H1 (cell line): ENCODE measurements at regions not wholly inside any gene's neighbourhood (a gene's known extent, or its start where the extent isn't known, plus 50 kb on each side); places are given as distances from the start of the nearest gene placed in this dataset.

Experiments
- CTCF ChIA-PET: fragments of 300-600 bp; sonication (Branson Sonifier 250); formaldehyde crosslinking; loops from one replicate; lab custom pipeline; 2021; ENCODE audit not compliant: partially characterized antibody; lab: Charles Lee
- POLR2A ChIA-PET: fragments of 300-600 bp; sonication (Branson Sonifier 250); formaldehyde crosslinking; loops from one replicate; lab custom pipeline; 2021; ENCODE audit warnings: inconsistent platforms; ENCODE audit not compliant: partially characterized antibody; lab: Charles Lee
- DNase-seq, 2 experiments: peaks; one replicate each; pipeline versions ENCODE4 v3.0.0 to v3.0.0-alpha.2; 2010 to 2022; ENCODE audit warnings: low spot score in 2 of 2, low read depth in 1 of 2, mixed read lengths in 1 of 2
- FAIRE-seq: peaks from 2 replicates; lab custom pipeline; 2011; peaks lifted over from hg19 to GRCh38; lab: Jason Lieb, UNC
- H2AFZ ChIP-seq: 2 replicates; pipeline ENCODE4 v1.8.1; 2012; ENCODE audit warnings: low read length, inconsistent platforms
- H2AK5ac ChIP-seq: 2 replicates; pipeline ENCODE4 v1.6.1; 2013; ENCODE audit warnings: low read depth, low read length
- H2BK120ac ChIP-seq: replicated peaks from 2 replicates; pipeline ENCODE3; 2013; ENCODE audit warnings: low read depth, low read length, inconsistent platforms
- H2BK12ac ChIP-seq: 2 replicates; pipeline ENCODE4 v1.6.1; 2013; ENCODE audit warnings: low read depth, low read length
- H2BK15ac ChIP-seq: 2 replicates; pipeline ENCODE4 v1.6.1; 2013; ENCODE audit warnings: low read length
- H2BK20ac ChIP-seq: 2 replicates; pipeline ENCODE4 v1.6.1; 2013; ENCODE audit warnings: low read length
- H2BK5ac ChIP-seq: 2 replicates; pipeline ENCODE4 v1.6.1; 2013; ENCODE audit warnings: low read depth, low read length
- H3K14ac ChIP-seq: 2 replicates; pipeline ENCODE4 v1.6.1; 2013; ENCODE audit warnings: inconsistent platforms; ENCODE audit not compliant: insufficient read length
- H3K18ac ChIP-seq: 2 replicates; pipeline ENCODE4 v1.6.1; 2013; ENCODE audit warnings: low read length; ENCODE audit errors: extremely low read depth
- H3K23ac ChIP-seq: 2 replicates; pipeline ENCODE4 v1.6.1; 2013; ENCODE audit warnings: inconsistent platforms; ENCODE audit not compliant: insufficient read length
- H3K23me2 ChIP-seq: 2 replicates; pipeline ENCODE4 v1.6.1; 2013; ENCODE audit warnings: low read depth, low read length
- H3K27ac ChIP-seq: 2 replicates; pipeline ENCODE4 v1.6.1; 2011; ENCODE audit warnings: low read depth, low read length, inconsistent platforms
- H3K27me3 ChIP-seq, 4 experiments: replicated peaks in 1 of 4; 1 replicate in 1 of 4; 2 replicates in 3 of 4; pipeline versions ENCODE4 v1.6.1 to v1.8.1; 2011 to 2013; ENCODE audit warnings: low read length in 3 of 4, mild to moderate bottlenecking in 3 of 4, inconsistent platforms in 2 of 4, mixed read lengths in 2 of 4, moderate library complexity in 1 of 4; ENCODE audit not compliant: control insufficient read depth in 3 of 4, insufficient read depth in 3 of 4; ENCODE audit errors: extremely low read depth in 1 of 4
- H3K36me3 ChIP-seq, 4 experiments: 2 replicates each; pipeline versions ENCODE4 v1.6.1 to v1.8.1; 2011 to 2013; ENCODE audit warnings: mild to moderate bottlenecking in 4 of 4, low read length in 3 of 4, moderate library complexity in 2 of 4, control low read depth in 1 of 4, inconsistent platforms in 1 of 4; ENCODE audit not compliant: insufficient read depth in 4 of 4, control insufficient read depth in 2 of 4
- H3K4ac ChIP-seq: replicated peaks from 2 replicates; pipeline ENCODE3; 2013; ENCODE audit warnings: low read length, low read depth, mixed read lengths, inconsistent platforms; ENCODE audit not compliant: insufficient read length
- H3K4me1 ChIP-seq, 4 experiments: replicated peaks in 1 of 4; 1 replicate in 1 of 4; 2 replicates in 3 of 4; pipeline versions ENCODE4 v1.6.1 to v1.8.1; 2011 to 2013; ENCODE audit warnings: low read length in 3 of 4, inconsistent platforms in 2 of 4, mixed read lengths in 1 of 4; ENCODE audit not compliant: insufficient read depth in 4 of 4, control insufficient read depth in 3 of 4
- H3K4me2 ChIP-seq, 2 experiments: 2 replicates each; pipeline versions ENCODE4 v1.6.1 to v1.8.1; 2011 to 2013; ENCODE audit warnings: low read depth in 2 of 2, low read length in 2 of 2, control low read depth in 1 of 2, inconsistent platforms in 1 of 2, mild to moderate bottlenecking in 1 of 2; ENCODE audit not compliant: insufficient read depth in 1 of 2
- H3K4me3 ChIP-seq, 4 experiments: fragments of 200-600, 300-600 bp in 1 of 4; sonication (generic), shearing (Covaris generic), sonication (Bioruptor Twin) in 1 of 4; 2 replicates each; pipeline versions ENCODE4 v1.5.1 to v1.8.1; 2011 to 2016; ENCODE audit warnings: low read length in 4 of 4, low read depth in 3 of 4, control low read depth in 2 of 4, inconsistent platforms in 2 of 4, mild to moderate bottlenecking in 2 of 4, mixed read lengths in 1 of 4, moderate library complexity in 1 of 4; ENCODE audit not compliant: insufficient read depth in 2 of 4; ENCODE audit errors: extremely low read depth in 1 of 4
- H3K56ac ChIP-seq: replicated peaks from 2 replicates; pipeline ENCODE3; 2013; ENCODE audit warnings: low read depth, mild to moderate bottlenecking, mixed read lengths, low read length, inconsistent platforms; ENCODE audit not compliant: insufficient read length
- H3K79me1 ChIP-seq: 2 replicates; pipeline ENCODE4 v1.6.1; 2013; ENCODE audit warnings: low read depth, low read length, control low read depth
- H3K79me2 ChIP-seq, 2 experiments: 2 replicates each; pipeline versions ENCODE4 v1.6.1 to v1.8.1; 2012 to 2013; ENCODE audit warnings: low read length in 2 of 2, mild to moderate bottlenecking in 2 of 2, inconsistent platforms in 1 of 2; ENCODE audit not compliant: insufficient read depth in 2 of 2, control insufficient read depth in 1 of 2
- H3K9ac ChIP-seq, 4 experiments: replicated peaks in 1 of 4; 1 replicate in 1 of 4; 2 replicates in 3 of 4; pipeline versions ENCODE4 v1.6.1 to v1.8.1; 2011 to 2013; ENCODE audit warnings: low read depth in 3 of 4, low read length in 3 of 4, control low read depth in 2 of 4, mild to moderate bottlenecking in 2 of 4, moderate library complexity in 2 of 4, inconsistent platforms in 1 of 4; ENCODE audit errors: extremely low read depth in 1 of 4
- H3K9me3 ChIP-seq, 2 experiments: 2 replicates each; pipeline versions ENCODE4 v1.6.1 to v1.8.1; 2012 to 2013; ENCODE audit warnings: mild to moderate bottlenecking in 2 of 2, moderate library complexity in 2 of 2, control low read depth in 1 of 2, inconsistent platforms in 1 of 2, low read depth in 1 of 2, low read length in 1 of 2, mixed read lengths in 1 of 2; ENCODE audit not compliant: insufficient read depth in 2 of 2
- H4K20me1 ChIP-seq, 2 experiments: replicated peaks in 1 of 2; 2 replicates each; pipeline versions ENCODE3 to v1.8.1; 2011 to 2013; ENCODE audit warnings: inconsistent platforms in 2 of 2, low read length in 2 of 2, mild to moderate bottlenecking in 1 of 2; ENCODE audit not compliant: insufficient read depth in 2 of 2, control insufficient read depth in 1 of 2
- H4K5ac ChIP-seq: 2 replicates; pipeline ENCODE4 v1.6.1; 2013; ENCODE audit warnings: low read length, low read depth, mixed read lengths, inconsistent platforms; ENCODE audit not compliant: insufficient read length
- H4K8ac ChIP-seq: 2 replicates; pipeline ENCODE4 v1.8.0; 2013; ENCODE audit warnings: mild to moderate bottlenecking, moderate library complexity, low read length, inconsistent platforms; ENCODE audit not compliant: insufficient read depth; ENCODE audit errors: extremely low read depth
- H4K91ac ChIP-seq: replicated peaks from 2 replicates; pipeline ENCODE3; 2013; ENCODE audit warnings: low read length, mixed read lengths, inconsistent platforms; ENCODE audit not compliant: insufficient read length
- CBX5 ChIP-seq: fragments of 300-800, 300-1000 bp; sonication (generic); IDR thresholded peaks from 2 replicates; pipeline ENCODE4 v1.7.1; 2016; ENCODE audit warnings: antibody characterized with exemption, low read length, low read depth
- CBX8 ChIP-seq: fragments of 300-800, 300-1000 bp; sonication (generic); IDR thresholded peaks from 2 replicates; pipeline ENCODE4 v1.7.1; 2016; ENCODE audit warnings: low read depth, low read length, borderline replicate concordance
- CTBP2 ChIP-seq: IDR thresholded peaks from 2 replicates; pipeline ENCODE4 v1.7.0; 2011; ENCODE audit warnings: borderline replicate concordance, mild to moderate bottlenecking, moderate library complexity, mixed read lengths, low read length; ENCODE audit not compliant: insufficient read depth, insufficient read length
- JUN ChIP-seq: IDR thresholded peaks from 2 replicates; pipeline ENCODE4 v1.6.1; 2011; ENCODE audit warnings: low read depth, mild to moderate bottlenecking, improper control_type of control experiment, low read length
- USF2 ChIP-seq: IDR thresholded peaks from 2 replicates; pipeline ENCODE4 v1.6.1; 2011; ENCODE audit warnings: low read length, improper control_type of control experiment
- WGBS, 2 experiments: shearing (Covaris generic) in 1 of 2; methylation state at CpG; one replicate each; pipeline versions ENCODE4 v1.1.6 to v1.1.7; 2013 to 2015; ENCODE audit warnings: low lambda C conversion rate in 2 of 2, mixed read lengths in 2 of 2, inconsistent platforms in 1 of 2, low coverage in 1 of 2, missing lambda C conversion rate in 1 of 2; ENCODE audit not compliant: insufficient replicate concordance in 2 of 2, insufficient coverage in 1 of 2, insufficient read length in 1 of 2; ENCODE audit errors: extremely low coverage in 1 of 2, missing lambda C conversion rate in 1 of 2; 5-methylcytosine and 5-hydroxymethylcytosine counted together

GRCh38 chr19:28578786-28579505 is 634.0 kb downstream of the UQCRFS1 start:
- no peak overlapping the region for H2AK5ac ChIP-seq
- H3K79me1 ChIP-seq, result no peaks in the 10 kb centered on the region
- no peaks in the 10 kb centered on the region for H3K36me3 ChIP-seq
- no peaks in the 10 kb centered on the region for H3K9me3 ChIP-seq
- no peaks in the 10 kb centered on the region for H4K20me1 ChIP-seq
- no peak overlapping the region for H3K27ac ChIP-seq
- H3K4me2 ChIP-seq, result no peak overlapping the region
- no peak overlapping the region for H3K4me3 ChIP-seq
- H2BK15ac ChIP-seq, result no peak overlapping the region
- no peak overlapping the region for H2BK12ac ChIP-seq
- no peak overlapping the region for H3K56ac ChIP-seq
- FAIRE-seq (no peak), DNase-seq (no peak)
- no peak overlapping the region for H3K4ac ChIP-seq
- no peak overlapping the region for H2BK20ac ChIP-seq
- CTCF ChIA-PET, result interaction anchor here (3.0 kb wide), 1 partner anchor 55 kb away, joined by 15 read pairs; no protein-coding TSS in a partner anchor
- no peaks in the 10 kb centered on the region for H3K79me2 ChIP-seq
- no peak overlapping the region for H3K18ac ChIP-seq
- H4K5ac ChIP-seq, result no peak overlapping the region
- POLR2A ChIA-PET, result interaction anchor here (0.5 to 0.8 kb wide), 3 partner anchors 14 to 91 kb away, joined by 3 to 4 read pairs (median 3); no protein-coding TSS in a partner anchor
- H2BK5ac ChIP-seq, result no peak overlapping the region
- H3K14ac ChIP-seq, result no peak overlapping the region
- WGBS, 2 experiments, result 84% methylated on average over 6 of the region's 6 CpGs; no CpG with 5 or more reads in 1 of the 2 experiments
- TF ChIP-seq CTBP2 (no peak), JUN (no peak), USF2 (no peak), CBX8 (no peak), CBX5 (no peak)
- H3K9ac ChIP-seq, result no peak overlapping the region
- H3K4me1 ChIP-seq, result peaks cover 6 to 27% (median 15%) of the 10 kb centered on the region in 4 experiments
- no peak overlapping the region for H4K91ac ChIP-seq
- H2AFZ ChIP-seq, result no peak overlapping the region
- no peak overlapping the region for H2BK120ac ChIP-seq
- H3K23ac ChIP-seq, result no peak overlapping the region
- H4K8ac ChIP-seq, result no peak overlapping the region
- no peaks in the 10 kb centered on the region for H3K27me3 ChIP-seq
- peaks cover 2% of the 10 kb centered on the region; the same call in 1 of the 2 replicates for H3K23me2 ChIP-seq
